ENCODE measurements at regions not wholly inside any gene's neighbourhood (a gene's known extent, or its start where the extent isn't known, plus 50 kb on each side); places are given as distances from the start of the nearest gene placed in this dataset.

DNA sequence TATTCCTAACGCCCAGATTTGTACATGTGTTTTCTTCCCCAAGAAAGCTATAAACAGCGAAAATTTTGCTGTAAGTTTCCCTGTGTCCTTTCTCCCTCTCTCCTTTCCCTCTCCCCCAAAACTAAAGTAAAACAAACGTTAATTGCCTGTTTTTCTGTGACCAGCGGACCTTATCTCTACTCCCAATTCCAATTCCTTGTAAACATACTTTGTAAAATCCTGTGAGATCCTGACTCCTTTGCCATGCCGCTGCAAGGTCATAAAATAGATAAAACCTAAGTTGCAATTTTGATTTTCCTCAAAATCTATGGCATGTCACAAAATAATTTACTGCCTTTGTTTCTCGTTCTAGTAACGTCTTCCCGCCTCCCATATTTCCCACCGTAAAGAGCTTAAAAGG is 217.6 kb downstream of the USP6NL start:
- CTCF ChIA-PET, result no interaction called here
- Histone ChIP-seq H3F3A (replicated peaks; ENCODE audit: insufficient read depth) (no peaks in the 10 kb centered on the region), H3K4me3 (ENCODE audit: low read depth in 2 of 2, low read length in 1 of 2) (no peak overlapping the region), H2AFZ (ENCODE audit: low read depth) (no peak overlapping the region), H4K20me1 (ENCODE audit: insufficient read depth) (no peaks in the 10 kb centered on the region), H3K4me2 (no peak overlapping the region), H3K27ac (ENCODE audit: low read depth in 2 of 2, low read length in 1 of 2) (no peak overlapping the region), H3K36me3 (replicated peaks in 1 of 2; ENCODE audit: control insufficient read depth in 1 of 2, insufficient read depth in 2 of 2, low read length in 1 of 2) (no peaks in the 10 kb centered on the region), H3K27me3 (ENCODE audit: insufficient read depth) (no peaks in the 10 kb centered on the region), H3K9me2 (no peaks in the 10 kb centered on the region), H3K9me3 (no peaks in the 10 kb centered on the region), H3K9ac (no peak overlapping the region), H3K4me1 (ENCODE audit: control insufficient read depth in 1 of 2, insufficient read depth in 2 of 2, low read depth in 1 of 2, low read length in 1 of 2) (no peaks in the 10 kb centered on the region), H3K79me2 (ENCODE audit: insufficient read depth) (no peaks in the 10 kb centered on the region)
- 37% methylated on average over 9 of the region's 9 CpGs for WGBS (ENCODE audit: low lambda C conversion rate)
- DNase-seq, result no peak
- TF ChIP-seq, protein P1, sequence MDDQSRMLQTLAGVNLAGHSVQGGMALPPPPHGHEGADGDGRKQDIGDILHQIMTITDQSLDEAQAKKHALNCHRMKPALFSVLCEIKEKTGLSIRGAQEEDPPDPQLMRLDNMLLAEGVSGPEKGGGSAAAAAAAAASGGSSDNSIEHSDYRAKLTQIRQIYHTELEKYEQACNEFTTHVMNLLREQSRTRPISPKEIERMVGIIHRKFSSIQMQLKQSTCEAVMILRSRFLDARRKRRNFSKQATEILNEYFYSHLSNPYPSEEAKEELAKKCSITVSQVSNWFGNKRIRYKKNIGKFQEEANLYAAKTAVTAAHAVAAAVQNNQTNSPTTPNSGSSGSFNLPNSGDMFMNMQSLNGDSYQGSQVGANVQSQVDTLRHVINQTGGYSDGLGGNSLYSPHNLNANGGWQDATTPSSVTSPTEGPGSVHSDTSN (IDR thresholded peaks at IDR 0.05), result no peak
- TF ChIP-seq MXI1 (IDR thresholded peaks at IDR 0.05; ENCODE audit: low read depth, low read length), result no peak
- TF ChIP-seq ELF1 (IDR thresholded peaks at IDR 0.05), result no peak
- TF ChIP-seq EP300 (IDR thresholded peaks at IDR 0.05; ENCODE audit: borderline replicate concordance in 1 of 2, low read depth in 1 of 2, low read length in 1 of 2), result no peak
- no peak for TF ChIP-seq FOXM1 (IDR thresholded peaks at IDR 0.05; ENCODE audit: low read depth)
- TF ChIP-seq USF1 (IDR thresholded peaks at IDR 0.05; ENCODE audit: borderline replicate concordance, low read depth), result no peak
- TF ChIP-seq, protein P2, sequence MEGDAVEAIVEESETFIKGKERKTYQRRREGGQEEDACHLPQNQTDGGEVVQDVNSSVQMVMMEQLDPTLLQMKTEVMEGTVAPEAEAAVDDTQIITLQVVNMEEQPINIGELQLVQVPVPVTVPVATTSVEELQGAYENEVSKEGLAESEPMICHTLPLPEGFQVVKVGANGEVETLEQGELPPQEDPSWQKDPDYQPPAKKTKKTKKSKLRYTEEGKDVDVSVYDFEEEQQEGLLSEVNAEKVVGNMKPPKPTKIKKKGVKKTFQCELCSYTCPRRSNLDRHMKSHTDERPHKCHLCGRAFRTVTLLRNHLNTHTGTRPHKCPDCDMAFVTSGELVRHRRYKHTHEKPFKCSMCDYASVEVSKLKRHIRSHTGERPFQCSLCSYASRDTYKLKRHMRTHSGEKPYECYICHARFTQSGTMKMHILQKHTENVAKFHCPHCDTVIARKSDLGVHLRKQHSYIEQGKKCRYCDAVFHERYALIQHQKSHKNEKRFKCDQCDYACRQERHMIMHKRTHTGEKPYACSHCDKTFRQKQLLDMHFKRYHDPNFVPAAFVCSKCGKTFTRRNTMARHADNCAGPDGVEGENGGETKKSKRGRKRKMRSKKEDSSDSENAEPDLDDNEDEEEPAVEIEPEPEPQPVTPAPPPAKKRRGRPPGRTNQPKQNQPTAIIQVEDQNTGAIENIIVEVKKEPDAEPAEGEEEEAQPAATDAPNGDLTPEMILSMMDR (IDR thresholded peaks at IDR 0.05), result no peak
- POLR2A ChIA-PET, result no interaction called here

- H3K4me3 ChIP-seq (ENCODE audit: low read depth in 2 of 2, low read length in 1 of 2), result no peak overlapping the region
- TF ChIP-seq MXI1 (IDR thresholded peaks at IDR 0.05; ENCODE audit: low read depth, low read length), result no peak
- no peak for TF ChIP-seq NFIC (IDR thresholded peaks at IDR 0.05; ENCODE audit: borderline replicate concordance)
- TF ChIP-seq, protein P2 (IDR thresholded peaks at IDR 0.05), result no peak
- no peak for TF ChIP-seq RCOR1 (IDR thresholded peaks at IDR 0.05; ENCODE audit: low read length)
- TF ChIP-seq RFX5 (IDR thresholded peaks at IDR 0.05; ENCODE audit: low read length), result no peak
- no peak for TF ChIP-seq FOXM1 (IDR thresholded peaks at IDR 0.05; ENCODE audit: low read depth)
- TF ChIP-seq, protein P3, sequence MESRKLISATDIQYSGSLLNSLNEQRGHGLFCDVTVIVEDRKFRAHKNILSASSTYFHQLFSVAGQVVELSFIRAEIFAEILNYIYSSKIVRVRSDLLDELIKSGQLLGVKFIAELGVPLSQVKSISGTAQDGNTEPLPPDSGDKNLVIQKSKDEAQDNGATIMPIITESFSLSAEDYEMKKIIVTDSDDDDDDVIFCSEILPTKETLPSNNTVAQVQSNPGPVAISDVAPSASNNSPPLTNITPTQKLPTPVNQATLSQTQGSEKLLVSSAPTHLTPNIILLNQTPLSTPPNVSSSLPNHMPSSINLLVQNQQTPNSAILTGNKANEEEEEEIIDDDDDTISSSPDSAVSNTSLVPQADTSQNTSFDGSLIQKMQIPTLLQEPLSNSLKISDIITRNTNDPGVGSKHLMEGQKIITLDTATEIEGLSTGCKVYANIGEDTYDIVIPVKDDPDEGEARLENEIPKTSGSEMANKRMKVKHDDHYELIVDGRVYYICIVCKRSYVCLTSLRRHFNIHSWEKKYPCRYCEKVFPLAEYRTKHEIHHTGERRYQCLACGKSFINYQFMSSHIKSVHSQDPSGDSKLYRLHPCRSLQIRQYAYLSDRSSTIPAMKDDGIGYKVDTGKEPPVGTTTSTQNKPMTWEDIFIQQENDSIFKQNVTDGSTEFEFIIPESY (IDR thresholded peaks at IDR 0.05; ENCODE audit: borderline replicate concordance, low read depth), result no peak
- no peak for TF ChIP-seq TEAD4 (IDR thresholded peaks at IDR 0.05; ENCODE audit: borderline replicate concordance, insufficient read depth)
- TF ChIP-seq NRF1 (IDR thresholded peaks at IDR 0.05; ENCODE audit: low read depth, low read length), result no peak
- no peak for TF ChIP-seq YY1 (IDR thresholded peaks at IDR 0.05; ENCODE audit: low read depth)
- no peak for TF ChIP-seq USF1 (IDR thresholded peaks at IDR 0.05; ENCODE audit: borderline replicate concordance, low read depth)
- TF ChIP-seq JUND (IDR thresholded peaks at IDR 0.05), result no peak
- TF ChIP-seq GATA2 (CRISPR knock-in tag; IDR thresholded peaks at IDR 0.05), result no peak
- no peak for TF ChIP-seq EP300 (IDR thresholded peaks at IDR 0.05; ENCODE audit: borderline replicate concordance in 1 of 2, low read depth in 1 of 2, low read length in 1 of 2)
- TF ChIP-seq ELF1 (IDR thresholded peaks at IDR 0.05), result no peak
- no peak for TF ChIP-seq SIN3A (IDR thresholded peaks at IDR 0.05; ENCODE audit: borderline replicate concordance, low read depth, low read length)
- TF ChIP-seq FOSL2 (IDR thresholded peaks at IDR 0.05; ENCODE audit: borderline replicate concordance, low read depth), result no peak
- no peak for TF ChIP-seq POLR2AphosphoS5 (IDR thresholded peaks at IDR 0.05; ENCODE audit: low read depth, low read length)
- TF ChIP-seq FOXJ3 (CRISPR knock-in tag; IDR thresholded peaks at IDR 0.05), result no peak
- ChIA-PET POLR2A (no interaction called here), CTCF (no interaction called here)
- no peaks in the 10 kb centered on the region for H3K9me2 ChIP-seq
- H2AFZ ChIP-seq (ENCODE audit: low read depth), result no peak overlapping the region
- H3K79me2 ChIP-seq (ENCODE audit: insufficient read depth), result no peaks in the 10 kb centered on the region
- no peaks in the 10 kb centered on the region for H3K27me3 ChIP-seq (ENCODE audit: insufficient read depth)
- no peak overlapping the region for H3K27ac ChIP-seq (ENCODE audit: low read depth in 2 of 2, low read length in 1 of 2)
- no peaks in the 10 kb centered on the region for H4K20me1 ChIP-seq (ENCODE audit: insufficient read depth)
- no peak overlapping the region for H3K9ac ChIP-seq
- no peaks in the 10 kb centered on the region for H3K9me3 ChIP-seq
- no peak overlapping the region for H3K4me2 ChIP-seq
- no peak for DNase-seq
- WGBS (ENCODE audit: low lambda C conversion rate), result 77% methylated on average over 10 of the region's 10 CpGs
- H3K36me3 ChIP-seq (replicated peaks in 1 of 2; ENCODE audit: control insufficient read depth in 1 of 2, insufficient read depth in 2 of 2, low read length in 1 of 2), result no peaks in the 10 kb centered on the region
- no peaks in the 10 kb centered on the region for H3K4me1 ChIP-seq (ENCODE audit: control insufficient read depth in 1 of 2, insufficient read depth in 2 of 2, low read depth in 1 of 2, low read length in 1 of 2)
- H3F3A ChIP-seq (replicated peaks; ENCODE audit: insufficient read depth), result no peaks in the 10 kb centered on the region
These were observed 218.7 kb downstream of the USP6NL start for GRCh38 chr10:11392776-11393175.

All from SK-N-SH (cell line).